ENCODE measurements at regions not wholly inside any gene's neighbourhood (a gene's known extent, or its start where the extent isn't known, plus 50 kb on each side); places are given as distances from the start of the nearest gene placed in this dataset.
A peak's percentile ranks its signal among the peaks of the same experiment; 100 is the strongest.

GRCh38 chr22:22817468-22818201 is 70.0 kb upstream of the IGLL5 start:
- H3K9me3 ChIP-seq, result no peaks in the 10 kb centered on the region
- ATAC-seq (no peak), DNase-seq (no peak)
- H3K27me3 ChIP-seq (ENCODE audit: low read depth), result peaks cover 3% of the 10 kb centered on the region
- H3K4me1 ChIP-seq, result no peaks in the 10 kb centered on the region
- H3K27ac ChIP-seq, result no peak overlapping the region
- TF ChIP-seq CTCF (IDR thresholded peaks at IDR 0.05), result no peak
- intact Hi-C loops (cut with DNase I), result no loop called here
- H3K4me3 ChIP-seq, result no peak overlapping the region
- no peaks in the 10 kb centered on the region for H3K36me3 ChIP-seq

- no peak for DNase-seq
- no peaks in the 10 kb centered on the region for H3K36me3 ChIP-seq
- H3K4me3 ChIP-seq, result no peak overlapping the region
- intact Hi-C loops (cut with DNase I), result no loop called here
- H3K4me1 ChIP-seq, result no peaks in the 10 kb centered on the region
- ATAC-seq, result no peak
- H3K27ac ChIP-seq, result no peak overlapping the region
- H3K27me3 ChIP-seq (ENCODE audit: low read depth), result peaks cover 3% of the 10 kb centered on the region
- no peaks in the 10 kb centered on the region for H3K9me3 ChIP-seq
- no peak for TF ChIP-seq CTCF (IDR thresholded peaks at IDR 0.05)
Observed at GRCh38 chr22:22818202-22818538, 69.4 kb upstream of the IGLL5 start.

GRCh38 chr22:22818861-22819855 is 68.5 kb upstream of the IGLL5 start:
- H3K4me3 ChIP-seq, result no peak overlapping the region
- H3K27ac ChIP-seq, result peak overlapping the region; percentile 33
- intact Hi-C loops (cut with DNase I), result no loop called here
- H3K4me1 ChIP-seq, result no peaks in the 10 kb centered on the region
- no peaks in the 10 kb centered on the region for H3K9me3 ChIP-seq
- ATAC-seq, result peak; percentile 25 to 55
- no peak for TF ChIP-seq CTCF (IDR thresholded peaks at IDR 0.05)
- peaks cover 6% of the 10 kb centered on the region for H3K27me3 ChIP-seq (ENCODE audit: low read depth)
- no peak for DNase-seq
- no peaks in the 10 kb centered on the region for H3K36me3 ChIP-seq

GRCh38 chr22:22820076-22820475 is 67.5 kb upstream of the IGLL5 start:
- peak overlapping the region; percentile 33 for H3K27ac ChIP-seq
- no peak for TF ChIP-seq CTCF (IDR thresholded peaks at IDR 0.05)
- no peaks in the 10 kb centered on the region for H3K4me1 ChIP-seq
- intact Hi-C loops (cut with DNase I), result no loop called here
- H3K27me3 ChIP-seq (ENCODE audit: low read depth), result peaks cover 6% of the 10 kb centered on the region
- ATAC-seq (no peak), DNase-seq (no peak)
- no peaks in the 10 kb centered on the region for H3K9me3 ChIP-seq
- H3K4me3 ChIP-seq, result no peak overlapping the region
- H3K36me3 ChIP-seq, result no peaks in the 10 kb centered on the region

- ATAC-seq, result peak; percentile 48 to 56
Observed at GRCh38 chr22:22820626-22821025, 67.0 kb upstream of the IGLL5 start.

More at GRCh38 chr22:22820626-22821025, 67.0 kb upstream of the IGLL5 start:
- Histone ChIP-seq H3K36me3 (no peaks in the 10 kb centered on the region), H3K9me3 (no peaks in the 10 kb centered on the region), H3K27me3 (ENCODE audit: low read depth) (peaks cover 6% of the 10 kb centered on the region), H3K4me1 (no peaks in the 10 kb centered on the region), H3K27ac (peak overlapping the region; percentile 33), H3K4me3 (no peak overlapping the region)
- DNase-seq, result no peak
- intact Hi-C loops (cut with DNase I), result no loop called here
- TF ChIP-seq CTCF (IDR thresholded peaks at IDR 0.05), result no peak
